MM.1S (cell line): ENCODE measurements at regions not wholly inside any gene's neighbourhood (a gene's known extent, or its start where the extent isn't known, plus 50 kb on each side); places are given as distances from the start of the nearest gene placed in this dataset.

ENCODE experiments used
- DNase-seq: peaks from one replicate; pipeline ENCODE4 v3.0.0-alpha.2; 2015
- H2AFZ ChIP-seq: fragments of 300-600 bp; sonication (generic); 2 replicates; pipeline ENCODE4 v1.6.0; 2016; ENCODE audit warnings: antibody characterized with exemption, low read length
- H3F3A ChIP-seq: fragments of 300-600 bp; sonication (generic); 2 replicates; pipeline ENCODE4 v1.6.1; 2016; ENCODE audit warnings: mild to moderate bottlenecking, antibody characterized with exemption, low read length, moderate library complexity, mixed read lengths; ENCODE audit not compliant: insufficient read depth
- H3K27ac ChIP-seq: fragments of 300-600 bp; sonication (generic); 2 replicates; pipeline ENCODE4 v1.5.1; 2016; ENCODE audit warnings: mild to moderate bottlenecking, low read length
- H3K27me3 ChIP-seq: fragments of 300-600 bp; sonication (generic); replicated peaks from 2 replicates; pipeline ENCODE4 v1.6.0; 2016; ENCODE audit warnings: low read length; ENCODE audit not compliant: insufficient read depth
- H3K36me3 ChIP-seq: fragments of 300-600 bp; sonication (generic); replicated peaks from 2 replicates; pipeline ENCODE4 v1.6.1; 2016; ENCODE audit warnings: mild to moderate bottlenecking, low read length, mixed read lengths; ENCODE audit not compliant: insufficient read depth
- H3K4me1 ChIP-seq: fragments of 300-600 bp; sonication (generic); 2 replicates; pipeline ENCODE4 v1.6.1; 2016; ENCODE audit warnings: low read length, mixed read lengths
- H3K4me2 ChIP-seq: fragments of 300-600 bp; sonication (generic); 2 replicates; pipeline ENCODE4 v1.6.0; 2016; ENCODE audit warnings: low read depth, low read length
- H3K4me3 ChIP-seq: fragments of 300-600 bp; sonication (generic); 2 replicates; pipeline ENCODE4 v1.5.1; 2016; ENCODE audit warnings: low read length, mixed read lengths
- H3K79me2 ChIP-seq: fragments of 300-600 bp; sonication (generic); 2 replicates; pipeline ENCODE4 v1.6.1; 2016; ENCODE audit warnings: mixed run types, low read length, mixed read lengths
- H3K9ac ChIP-seq: fragments of 300-600 bp; sonication (generic); 2 replicates; pipeline ENCODE4 v1.6.1; 2016; ENCODE audit warnings: low read length, mixed read lengths
- H3K9me2 ChIP-seq: fragments of 300-600 bp; sonication (generic); replicated peaks from 2 replicates; pipeline ENCODE4 v1.6.1; 2016; ENCODE audit warnings: mild to moderate bottlenecking, low read length, mixed read lengths; ENCODE audit not compliant: insufficient read depth
- H3K9me3 ChIP-seq: fragments of 300-600 bp; sonication (generic); replicated peaks from 2 replicates; pipeline ENCODE4 v1.6.1; 2016; ENCODE audit warnings: mild to moderate bottlenecking, low read length, mixed read lengths; ENCODE audit not compliant: insufficient read depth
- H4K20me1 ChIP-seq: fragments of 300-600 bp; sonication (generic); 2 replicates; pipeline ENCODE4 v1.6.1; 2016; ENCODE audit warnings: mild to moderate bottlenecking, low read length, moderate library complexity, mixed read lengths; ENCODE audit not compliant: insufficient read depth
- EZH2 ChIP-seq: fragments of 300-600 bp; sonication (generic); optimal IDR thresholded peaks from 2 replicates; pipeline ENCODE3; 2017; ENCODE audit warnings: low read depth, mild to moderate bottlenecking, antibody characterized with exemption, low read length, mixed read lengths
- EZH2phosphoT487 ChIP-seq: fragments of 300-600 bp; sonication (generic); IDR thresholded peaks from 2 replicates; pipeline ENCODE4 v1.6.1; 2018; ENCODE audit warnings: antibody characterized with exemption, low read length
- TF ChIP-seq, protein P1 (sequence below): fragments of 300-600 bp; sonication (generic); IDR thresholded peaks from 2 replicates; pipeline ENCODE4 v1.5.1; 2016; ENCODE audit warnings: antibody characterized with exemption, low read length, mixed read lengths

DNA sequence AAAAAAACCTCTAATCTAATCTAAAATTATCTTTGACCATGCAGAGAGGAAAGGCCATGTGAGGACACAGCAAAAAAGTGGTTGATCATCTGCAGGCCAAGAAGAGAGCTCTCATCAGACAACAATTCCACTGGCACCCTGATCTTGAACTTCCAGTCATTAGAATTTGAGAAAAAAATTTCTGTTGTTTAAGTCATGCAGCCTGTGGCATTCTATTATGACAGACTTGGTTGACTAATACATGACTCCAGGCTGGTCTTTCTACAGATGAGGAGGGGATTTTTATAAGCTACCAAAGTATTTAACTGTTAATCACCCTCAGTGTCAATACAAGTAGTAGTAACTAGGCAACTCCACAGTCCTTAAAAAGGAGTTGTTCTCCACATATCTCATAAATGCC lies 358.5 kb upstream of the RGMB start:
- TF ChIP-seq EZH2 (no peak), EZH2phosphoT487 (no peak)
- TF ChIP-seq, protein P1, sequence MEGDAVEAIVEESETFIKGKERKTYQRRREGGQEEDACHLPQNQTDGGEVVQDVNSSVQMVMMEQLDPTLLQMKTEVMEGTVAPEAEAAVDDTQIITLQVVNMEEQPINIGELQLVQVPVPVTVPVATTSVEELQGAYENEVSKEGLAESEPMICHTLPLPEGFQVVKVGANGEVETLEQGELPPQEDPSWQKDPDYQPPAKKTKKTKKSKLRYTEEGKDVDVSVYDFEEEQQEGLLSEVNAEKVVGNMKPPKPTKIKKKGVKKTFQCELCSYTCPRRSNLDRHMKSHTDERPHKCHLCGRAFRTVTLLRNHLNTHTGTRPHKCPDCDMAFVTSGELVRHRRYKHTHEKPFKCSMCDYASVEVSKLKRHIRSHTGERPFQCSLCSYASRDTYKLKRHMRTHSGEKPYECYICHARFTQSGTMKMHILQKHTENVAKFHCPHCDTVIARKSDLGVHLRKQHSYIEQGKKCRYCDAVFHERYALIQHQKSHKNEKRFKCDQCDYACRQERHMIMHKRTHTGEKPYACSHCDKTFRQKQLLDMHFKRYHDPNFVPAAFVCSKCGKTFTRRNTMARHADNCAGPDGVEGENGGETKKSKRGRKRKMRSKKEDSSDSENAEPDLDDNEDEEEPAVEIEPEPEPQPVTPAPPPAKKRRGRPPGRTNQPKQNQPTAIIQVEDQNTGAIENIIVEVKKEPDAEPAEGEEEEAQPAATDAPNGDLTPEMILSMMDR = no peak
- H2AFZ ChIP-seq = no peak overlapping the region
- no peak for DNase-seq

DNA sequence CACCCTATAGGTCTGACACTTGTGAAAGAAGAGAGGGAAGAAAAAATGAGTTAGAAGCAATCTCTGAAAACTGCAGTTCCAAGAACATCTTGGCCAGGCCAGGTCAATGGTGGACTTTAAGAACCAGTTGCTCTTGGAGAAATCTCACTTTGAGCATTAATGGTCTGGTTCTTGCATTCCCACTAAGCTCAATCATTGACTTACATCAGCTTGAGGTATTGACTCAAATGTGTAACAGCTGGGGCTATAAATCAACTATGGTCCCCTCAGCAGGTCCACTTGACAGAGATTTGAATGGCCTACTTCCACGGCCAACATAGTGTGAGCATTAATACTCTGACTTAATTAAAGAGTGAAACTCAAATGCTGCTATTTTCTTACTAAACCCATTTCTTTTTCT lies 357.8 kb upstream of the RGMB start:
- Histone ChIP-seq H3K4me2 (no peak overlapping the region), H3K4me1 (no peaks in the 10 kb centered on the region), H3K9me3 (no peaks in the 10 kb centered on the region), H3F3A (no peaks in the 10 kb centered on the region), H3K4me3 (no peak overlapping the region), H3K27me3 (no peaks in the 10 kb centered on the region), H3K36me3 (no peaks in the 10 kb centered on the region), H4K20me1 (no peaks in the 10 kb centered on the region), H3K9ac (no peak overlapping the region), H3K9me2 (no peaks in the 10 kb centered on the region), H2AFZ (no peak overlapping the region), H3K27ac (no peak overlapping the region), H3K79me2 (no peaks in the 10 kb centered on the region)
- no peak for TF ChIP-seq EZH2phosphoT487
- TF ChIP-seq, protein P1 = no peak
- no peak for TF ChIP-seq EZH2
- DNase-seq = no peak

More for the DNA sequence above, 358.5 kb upstream of the RGMB start:
- Histone ChIP-seq H3K4me1 (no peaks in the 10 kb centered on the region), H3K9ac (no peak overlapping the region), H3K79me2 (no peaks in the 10 kb centered on the region), H4K20me1 (no peaks in the 10 kb centered on the region), H3K4me3 (no peak overlapping the region), H3K4me2 (no peak overlapping the region), H3K27ac (no peak overlapping the region), H3K9me3 (no peaks in the 10 kb centered on the region), H3F3A (no peaks in the 10 kb centered on the region), H3K36me3 (no peaks in the 10 kb centered on the region), H3K27me3 (no peaks in the 10 kb centered on the region), H3K9me2 (no peaks in the 10 kb centered on the region)

DNA sequence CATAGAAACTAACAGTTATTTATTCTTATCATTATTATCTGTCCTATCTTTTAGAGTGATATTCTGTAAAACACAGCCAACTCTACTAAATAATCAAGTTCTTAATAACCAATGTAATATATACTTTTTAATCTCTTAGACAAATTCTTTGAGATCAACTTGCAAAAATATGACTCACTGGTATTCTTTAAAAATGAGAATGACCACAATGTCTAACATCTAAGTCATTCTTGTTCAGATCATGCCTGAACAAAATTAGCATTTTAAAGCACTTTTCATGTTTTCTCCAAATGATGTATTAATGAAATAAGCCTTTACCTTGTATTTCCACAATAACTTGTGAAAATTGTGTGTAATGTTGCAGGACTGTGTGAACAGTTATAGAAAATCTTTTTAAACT lies 356.9 kb upstream of the RGMB start:
- no peaks in the 10 kb centered on the region for H3K27me3 ChIP-seq
- no peak overlapping the region for H3K27ac ChIP-seq
- no peaks in the 10 kb centered on the region for H3K79me2 ChIP-seq
- no peaks in the 10 kb centered on the region for H3K4me1 ChIP-seq
- no peak overlapping the region for H3K4me3 ChIP-seq
- no peak for DNase-seq
- no peaks in the 10 kb centered on the region for H3F3A ChIP-seq
- TF ChIP-seq, protein P1 = no peak
- TF ChIP-seq EZH2phosphoT487 (no peak), EZH2 (no peak)
- no peak overlapping the region for H3K9ac ChIP-seq
- H4K20me1 ChIP-seq = no peaks in the 10 kb centered on the region
- H2AFZ ChIP-seq = no peak overlapping the region
- no peaks in the 10 kb centered on the region for H3K36me3 ChIP-seq
- no peaks in the 10 kb centered on the region for H3K9me3 ChIP-seq
- no peak overlapping the region for H3K4me2 ChIP-seq
- no peaks in the 10 kb centered on the region for H3K9me2 ChIP-seq

DNA sequence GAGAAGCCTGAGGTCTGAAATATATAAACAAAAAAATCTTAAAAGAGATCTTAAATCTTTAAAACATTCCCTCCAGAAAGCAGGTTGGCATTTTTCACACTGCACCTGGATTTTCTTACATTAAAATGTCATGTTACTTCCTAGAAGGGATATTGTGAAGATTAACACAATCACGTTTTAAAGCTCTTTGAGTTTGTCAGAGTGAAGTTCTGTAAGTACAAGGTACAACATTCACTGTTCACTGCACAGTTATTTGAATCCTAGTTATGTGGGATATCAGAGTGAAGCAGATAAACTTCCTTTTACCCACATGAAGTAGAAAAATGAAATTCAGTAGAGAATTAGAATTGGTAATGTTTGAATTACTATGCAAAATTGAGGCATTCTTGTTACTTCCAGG lies 353.6 kb upstream of the RGMB start:
- no peak overlapping the region for H3K9ac ChIP-seq
- H3K4me2 ChIP-seq = no peak overlapping the region

More for the DNA sequence above, 353.6 kb upstream of the RGMB start:
- H4K20me1 ChIP-seq = no peaks in the 10 kb centered on the region
- no peaks in the 10 kb centered on the region for H3K79me2 ChIP-seq
- no peaks in the 10 kb centered on the region; the same call in 1 of the 2 replicates for H3K36me3 ChIP-seq
- no peaks in the 10 kb centered on the region for H3F3A ChIP-seq
- H3K9me3 ChIP-seq = no peaks in the 10 kb centered on the region
- H2AFZ ChIP-seq = no peak overlapping the region
- no peaks in the 10 kb centered on the region for H3K4me1 ChIP-seq
- TF ChIP-seq EZH2 (no peak), EZH2phosphoT487 (no peak)
- TF ChIP-seq, protein P1 = no peak
- H3K27me3 ChIP-seq = no peaks in the 10 kb centered on the region
- no peaks in the 10 kb centered on the region for H3K9me2 ChIP-seq
- no peak for DNase-seq
- no peak overlapping the region for H3K4me3 ChIP-seq
- H3K27ac ChIP-seq = no peak overlapping the region
